K562 (cell line): ENCODE measurements at regions not wholly inside any gene's neighbourhood (a gene's known extent, or its start where the extent isn't known, plus 50 kb on each side); places are given as distances from the start of the nearest gene placed in this dataset.
A peak's percentile ranks its signal among the peaks of the same experiment; 100 is the strongest.

Source experiments
- ATAC-seq: fragments of 200-7000 bp; cut with Tn5 transposase; 3 replicates; pipeline ENCODE4 v1.9.1; 2020; ENCODE audit warnings: moderate library complexity
- BruUV-seq: library from RNA; stranded (reverse); fragments of 400-500 nt; replicated peaks from 2 replicates; lab custom pipeline; 2021; lab: Mats Ljungman, UMichigan
- CTCF ChIA-PET: fragments of 300-600 bp; formaldehyde crosslinking; extraction: SDS; loops from one replicate; lab custom pipeline; 2021; ENCODE audit warnings: low intra/inter-chr PET ratio; lab: Yijun Ruan, JAX
- POLR2A ChIA-PET: fragments of 300-600, 350-650 bp; sonication (Branson Sonifier 250); formaldehyde crosslinking; extraction: SDS; loops from one replicate; lab custom pipeline; 2021; ENCODE audit warnings: antibody characterized with exemption, inconsistent platforms; lab: Yijun Ruan, JAX
- DNase-seq, 4 experiments: peaks; one replicate each; pipeline versions ENCODE4 v3.0.0 to v3.0.0-alpha.2; 2011 to 2018; ENCODE audit warnings: low spot score in 3 of 4, mixed read lengths in 3 of 4; ENCODE audit errors: extremely low read depth in 1 of 4
- FAIRE-seq: peaks from 2 replicates; lab custom pipeline; 2011; peaks lifted over from hg19 to GRCh38; lab: Jason Lieb, UNC
- H2AFZ ChIP-seq: 2 replicates; pipeline ENCODE4 v1.6.0; 2011; ENCODE audit warnings: low read depth, low read length, control low read depth, inconsistent platforms
- H3K27ac ChIP-seq: fragments of 200-600 bp; 3 replicates; pipeline ENCODE4 v1.8.0; 2011; ENCODE audit warnings: low read depth, mild to moderate bottlenecking, control low read depth, inconsistent platforms, low read length, moderate library complexity, mixed read lengths; ENCODE audit errors: extremely low read depth
- H3K27me3 ChIP-seq, 2 experiments: fragments of 300-600 bp in 1 of 2; 2 replicates in 1 of 2; 3 replicates in 1 of 2; pipeline versions ENCODE4 v1.6.0 to v1.8.0; 2011; ENCODE audit warnings: inconsistent platforms in 2 of 2, low read length in 2 of 2, mild to moderate bottlenecking in 1 of 2, mixed read lengths in 1 of 2, moderate library complexity in 1 of 2; ENCODE audit not compliant: control insufficient read depth in 2 of 2, insufficient read depth in 2 of 2
- H3K36me3 ChIP-seq: fragments of 300-600 bp; 3 replicates; pipeline ENCODE4 v1.8.0; 2011; ENCODE audit warnings: mild to moderate bottlenecking, low read length, inconsistent platforms; ENCODE audit not compliant: control insufficient read depth, insufficient read depth
- H3K4me1 ChIP-seq, 2 experiments: fragments of 200-600 bp in 1 of 2; replicated peaks in 1 of 2; 2 replicates in 1 of 2; 3 replicates in 1 of 2; pipeline versions ENCODE4 v1.5.1 to v1.8.0; 2011; ENCODE audit warnings: inconsistent platforms in 2 of 2, low read length in 2 of 2, mild to moderate bottlenecking in 1 of 2, mixed read lengths in 1 of 2, moderate library complexity in 1 of 2; ENCODE audit not compliant: control insufficient read depth in 2 of 2, insufficient read depth in 2 of 2
- H3K4me2 ChIP-seq: 2 replicates; pipeline ENCODE4 v1.6.1; 2011; ENCODE audit warnings: low read length, control low read depth, inconsistent platforms, mixed read lengths; ENCODE audit not compliant: insufficient read depth
- H3K4me3 ChIP-seq: fragments of 200-600 bp; sonication (generic), shearing (Covaris generic); 2 replicates; pipeline ENCODE4 v1.5.1; 2016; ENCODE audit warnings: control low read depth, inconsistent platforms
- H3K79me2 ChIP-seq: fragments of 200-600 bp; 3 replicates; pipeline ENCODE4 v1.8.0; 2011; ENCODE audit warnings: low read length, inconsistent platforms; ENCODE audit not compliant: control insufficient read depth, insufficient read depth
- H3K9ac ChIP-seq, 2 experiments: 2 replicates each; pipeline versions ENCODE4 v1.6.0 to v1.6.1; 2011; ENCODE audit warnings: low read depth in 2 of 2, low read length in 2 of 2, control low read depth in 1 of 2, inconsistent platforms in 1 of 2, mild to moderate bottlenecking in 1 of 2, mixed read lengths in 1 of 2; ENCODE audit not compliant: insufficient read depth in 1 of 2
- H3K9me1 ChIP-seq: one replicate; pipeline ENCODE4 v1.6.0; 2011; ENCODE audit warnings: inconsistent platforms, mild to moderate bottlenecking, low read length, moderate library complexity; ENCODE audit not compliant: control insufficient read depth, insufficient read depth
- H3K9me3 ChIP-seq: replicated peaks from 2 replicates; pipeline ENCODE4 v1.5.1; 2011; ENCODE audit warnings: low read depth, low read length, inconsistent platforms; ENCODE audit not compliant: control insufficient read depth, insufficient read depth
- H4K20me1 ChIP-seq: replicated peaks from 2 replicates; pipeline ENCODE4 v1.6.1; 2011; ENCODE audit warnings: low read length, inconsistent platforms, mixed read lengths; ENCODE audit not compliant: control insufficient read depth, insufficient read depth
- CEBPG ChIP-seq, 3 experiments: fragments of 200-800 bp in 1 of 3; sonication (Bioruptor generic) in 1 of 3; sonication (generic) in 1 of 3; formaldehyde crosslinking in 1 of 3; IDR thresholded peaks in 2 of 3; conservative IDR thresholded peaks in 1 of 3; 2 replicates each; pipeline versions ENCODE4 v1.6.1 to v1.8.0; 2016 to 2022; ENCODE audit warnings: missing compliant biosample characterization in 2 of 3, missing genetic modification characterization in 2 of 3, mild to moderate bottlenecking in 1 of 3, missing genetic modification reagents in 1 of 3
- FOXK2 ChIP-seq, 2 experiments: fragments of 450-650 bp; IDR thresholded peaks in 1 of 2; conservative IDR thresholded peaks in 1 of 2; 2 replicates each; pipeline ENCODE4 v1.6.1; 2016; ENCODE audit warnings: low read depth in 2 of 2, mild to moderate bottlenecking in 1 of 2
- POLR2G ChIP-seq: fragments of 200-400 bp; formaldehyde crosslinking; IDR thresholded peaks from 2 replicates; pipeline ENCODE4 v1.6.1; 2017; ENCODE audit warnings: low read depth, mild to moderate bottlenecking, antibody characterized with exemption, low read length, moderate library complexity
- TSC22D4 ChIP-seq: fragments of 450-650 bp; IDR thresholded peaks from 2 replicates; pipeline ENCODE4 v1.6.1; 2016; ENCODE audit warnings: missing genetic modification characterization, missing biosample characterization, control low read depth
- WHSC1 ChIP-seq: IDR thresholded peaks from one replicate; pipeline ENCODE4 v1.6.1; 2012; ENCODE audit warnings: low read length, control low read depth, inconsistent platforms
- ZNF583 ChIP-seq: fragments of 250-450 bp; sonication (Bioruptor Pico); IDR thresholded peaks from 2 replicates; pipeline ENCODE4 v1.4.0; 2020
- WGBS: fragments of 100-300 bp; shearing (Covaris generic); methylation state at CpG from one replicate; pipeline ENCODE4 v1.1.6; 2016; ENCODE audit warnings: low coverage, mixed read lengths; ENCODE audit not compliant: insufficient coverage; ENCODE audit errors: missing lambda C conversion rate; 5-methylcytosine and 5-hydroxymethylcytosine counted together
- in situ Hi-C: fragments of 300-500 bp; cut with MboI; formaldehyde crosslinking; loops from 4 replicates; pipeline ENCODE4 v1.15.0; 2018; ENCODE audit warnings: inconsistent platforms, mixed read lengths
- intact Hi-C: fragments of 100-400 bp; cut with micrococcal nuclease; formaldehyde crosslinking; loops from 2 replicates; pipeline ENCODE4 v1.14.2; 2022
- TF ChIP-seq, protein P1 (sequence below): IDR thresholded peaks from 2 replicates; pipeline ENCODE4 v1.6.1; 2016; ENCODE audit warnings: missing genetic modification characterization, missing compliant biosample characterization
- TF ChIP-seq, protein P2 (sequence below): sonication (generic); formaldehyde crosslinking; IDR thresholded peaks from 2 replicates; pipeline ENCODE4 v1.8.1; 2022; ENCODE audit warnings: missing genetic modification reagents
- TF ChIP-seq, protein P3 (sequence below): IDR thresholded peaks from 2 replicates; pipeline ENCODE4 v1.6.1; 2014; ENCODE audit warnings: antibody characterized with exemption
- TF ChIP-seq, protein P4 (sequence below): sonication (generic); IDR thresholded peaks from 2 replicates; pipeline ENCODE4 v1.6.1; 2016
- TF ChIP-seq, protein P5 (sequence below): fragments of 150-350 bp; IDR thresholded peaks from 2 replicates; pipeline ENCODE4 v1.6.1; 2014; ENCODE audit warnings: low read depth, mild to moderate bottlenecking, low read length, borderline replicate concordance

DNA sequence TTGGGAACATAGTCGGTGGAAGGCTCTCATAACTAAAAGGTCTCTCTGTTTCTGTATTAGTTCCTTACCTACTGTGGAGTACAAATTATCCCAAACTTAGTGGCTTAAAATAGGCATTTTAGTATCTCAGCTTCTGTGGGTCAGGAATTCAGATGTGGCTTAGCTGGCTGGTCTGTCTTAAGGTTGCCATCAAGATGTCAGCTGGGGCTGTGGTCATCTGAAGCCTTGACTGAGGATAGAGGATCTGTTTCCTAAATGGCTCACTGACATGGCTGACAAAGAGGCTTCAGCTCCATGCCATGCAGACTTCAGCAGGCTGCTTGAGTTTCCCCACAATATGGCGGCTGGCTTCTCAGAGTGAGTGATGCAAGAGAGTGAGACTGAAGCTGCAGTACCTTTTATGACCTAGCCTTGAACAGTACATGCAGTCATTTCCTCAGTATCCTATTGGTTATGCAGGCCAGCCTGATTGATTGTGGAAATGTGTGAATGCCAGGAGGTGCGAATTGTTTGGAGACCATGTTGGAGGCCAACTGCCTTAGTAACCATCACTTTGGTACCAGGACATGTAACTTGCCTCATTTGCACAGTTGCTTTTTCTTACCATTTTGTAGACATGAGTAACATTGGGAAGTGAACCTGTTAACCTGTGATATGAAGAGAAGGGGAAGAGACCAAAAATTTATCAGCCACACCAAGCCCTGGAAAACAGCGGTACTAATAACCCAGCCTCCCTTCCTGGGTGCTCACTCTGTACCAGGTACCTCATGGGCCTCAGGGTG, 152.8 kb upstream of the IER5L start:
- Histone ChIP-seq H3K9me1 (no peaks in the 10 kb centered on the region), H4K20me1 (no peaks in the 10 kb centered on the region), H3K27me3 (no peaks in the 10 kb centered on the region), H2AFZ (no peak overlapping the region), H3K27ac (no peak overlapping the region), H3K79me2 (no peaks in the 10 kb centered on the region), H3K4me1 (peaks cover 14 to 17% of the 10 kb centered on the region in 2 experiments), H3K4me2 (no peak overlapping the region), H3K4me3 (no peak overlapping the region), H3K9ac (no peak overlapping the region), H3K9me3 (0 out of 2 replicates have a peak, but pooled peaks cover 10% of the 10 kb centered on the region), H3K36me3 (no peaks in the 10 kb centered on the region)
- WGBS, result 72% methylated on average over 4 of the region's 4 CpGs
- CTCF ChIA-PET, result no interaction called here
- FAIRE-seq, result no peak
- in situ Hi-C loops (loop anchor here (25.0 kb wide), 1 partner anchor 281 kb away; the partner anchor contains the start of gene C9orf50), intact Hi-C loops (loop anchor here (5.0 kb wide), 1 partner anchor 154 kb away; the partner anchor contains the start of gene IER5L)
- no peak for DNase-seq
- POLR2A ChIA-PET, result no interaction called here
- BruUV-seq, result no TSS peak
- peak; percentile 69 for ATAC-seq
- TF ChIP-seq, protein P1, sequence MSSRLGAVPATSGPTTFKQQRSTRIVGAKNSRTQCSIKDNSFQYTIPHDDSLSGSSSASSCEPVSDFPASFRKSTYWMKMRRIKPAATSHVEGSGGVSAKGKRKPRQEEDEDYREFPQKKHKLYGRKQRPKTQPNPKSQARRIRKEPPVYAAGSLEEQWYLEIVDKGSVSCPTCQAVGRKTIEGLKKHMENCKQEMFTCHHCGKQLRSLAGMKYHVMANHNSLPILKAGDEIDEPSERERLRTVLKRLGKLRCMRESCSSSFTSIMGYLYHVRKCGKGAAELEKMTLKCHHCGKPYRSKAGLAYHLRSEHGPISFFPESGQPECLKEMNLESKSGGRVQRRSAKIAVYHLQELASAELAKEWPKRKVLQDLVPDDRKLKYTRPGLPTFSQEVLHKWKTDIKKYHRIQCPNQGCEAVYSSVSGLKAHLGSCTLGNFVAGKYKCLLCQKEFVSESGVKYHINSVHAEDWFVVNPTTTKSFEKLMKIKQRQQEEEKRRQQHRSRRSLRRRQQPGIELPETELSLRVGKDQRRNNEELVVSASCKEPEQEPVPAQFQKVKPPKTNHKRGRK (tag), result no peak
- TF ChIP-seq, protein P2, sequence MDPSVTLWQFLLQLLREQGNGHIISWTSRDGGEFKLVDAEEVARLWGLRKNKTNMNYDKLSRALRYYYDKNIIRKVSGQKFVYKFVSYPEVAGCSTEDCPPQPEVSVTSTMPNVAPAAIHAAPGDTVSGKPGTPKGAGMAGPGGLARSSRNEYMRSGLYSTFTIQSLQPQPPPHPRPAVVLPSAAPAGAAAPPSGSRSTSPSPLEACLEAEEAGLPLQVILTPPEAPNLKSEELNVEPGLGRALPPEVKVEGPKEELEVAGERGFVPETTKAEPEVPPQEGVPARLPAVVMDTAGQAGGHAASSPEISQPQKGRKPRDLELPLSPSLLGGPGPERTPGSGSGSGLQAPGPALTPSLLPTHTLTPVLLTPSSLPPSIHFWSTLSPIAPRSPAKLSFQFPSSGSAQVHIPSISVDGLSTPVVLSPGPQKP (CRISPR knock-in tag), result no peak
- TF ChIP-seq FOXK2 (conservative IDR thresholded peaks at IDR 0.05 in 1 of 2, IDR thresholded peaks at IDR 0.05 in 1 of 2; ENCODE audit: low read depth in 2 of 2) (no peak), TSC22D4 (tag) (no peak), POLR2G (no peak), ZNF583 (CRISPR knock-in tag) (no peak), WHSC1 (no peak), CEBPG (CRISPR knock-in tag; IDR thresholded peaks at IDR 0.05) (peak; percentile 98), CEBPG (tag; conservative IDR thresholded peaks at IDR 0.05 in 1 of 2, IDR thresholded peaks at IDR 0.05 in 1 of 2) (peak in 1 of 2 experiments; percentile 94; a peak in 2 of 4 replicates)
- TF ChIP-seq, protein P3, sequence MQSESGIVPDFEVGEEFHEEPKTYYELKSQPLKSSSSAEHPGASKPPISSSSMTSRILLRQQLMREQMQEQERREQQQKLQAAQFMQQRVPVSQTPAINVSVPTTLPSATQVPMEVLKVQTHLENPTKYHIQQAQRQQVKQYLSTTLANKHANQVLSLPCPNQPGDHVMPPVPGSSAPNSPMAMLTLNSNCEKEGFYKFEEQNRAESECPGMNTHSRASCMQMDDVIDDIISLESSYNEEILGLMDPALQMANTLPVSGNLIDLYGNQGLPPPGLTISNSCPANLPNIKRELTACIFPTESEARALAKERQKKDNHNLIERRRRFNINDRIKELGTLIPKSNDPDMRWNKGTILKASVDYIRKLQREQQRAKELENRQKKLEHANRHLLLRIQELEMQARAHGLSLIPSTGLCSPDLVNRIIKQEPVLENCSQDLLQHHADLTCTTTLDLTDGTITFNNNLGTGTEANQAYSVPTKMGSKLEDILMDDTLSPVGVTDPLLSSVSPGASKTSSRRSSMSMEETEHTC, result no peak
- TF ChIP-seq, protein P4, sequence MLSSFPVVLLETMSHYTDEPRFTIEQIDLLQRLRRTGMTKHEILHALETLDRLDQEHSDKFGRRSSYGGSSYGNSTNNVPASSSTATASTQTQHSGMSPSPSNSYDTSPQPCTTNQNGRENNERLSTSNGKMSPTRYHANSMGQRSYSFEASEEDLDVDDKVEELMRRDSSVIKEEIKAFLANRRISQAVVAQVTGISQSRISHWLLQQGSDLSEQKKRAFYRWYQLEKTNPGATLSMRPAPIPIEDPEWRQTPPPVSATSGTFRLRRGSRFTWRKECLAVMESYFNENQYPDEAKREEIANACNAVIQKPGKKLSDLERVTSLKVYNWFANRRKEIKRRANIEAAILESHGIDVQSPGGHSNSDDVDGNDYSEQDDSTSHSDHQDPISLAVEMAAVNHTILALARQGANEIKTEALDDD, result no peak
- TF ChIP-seq, protein P5, sequence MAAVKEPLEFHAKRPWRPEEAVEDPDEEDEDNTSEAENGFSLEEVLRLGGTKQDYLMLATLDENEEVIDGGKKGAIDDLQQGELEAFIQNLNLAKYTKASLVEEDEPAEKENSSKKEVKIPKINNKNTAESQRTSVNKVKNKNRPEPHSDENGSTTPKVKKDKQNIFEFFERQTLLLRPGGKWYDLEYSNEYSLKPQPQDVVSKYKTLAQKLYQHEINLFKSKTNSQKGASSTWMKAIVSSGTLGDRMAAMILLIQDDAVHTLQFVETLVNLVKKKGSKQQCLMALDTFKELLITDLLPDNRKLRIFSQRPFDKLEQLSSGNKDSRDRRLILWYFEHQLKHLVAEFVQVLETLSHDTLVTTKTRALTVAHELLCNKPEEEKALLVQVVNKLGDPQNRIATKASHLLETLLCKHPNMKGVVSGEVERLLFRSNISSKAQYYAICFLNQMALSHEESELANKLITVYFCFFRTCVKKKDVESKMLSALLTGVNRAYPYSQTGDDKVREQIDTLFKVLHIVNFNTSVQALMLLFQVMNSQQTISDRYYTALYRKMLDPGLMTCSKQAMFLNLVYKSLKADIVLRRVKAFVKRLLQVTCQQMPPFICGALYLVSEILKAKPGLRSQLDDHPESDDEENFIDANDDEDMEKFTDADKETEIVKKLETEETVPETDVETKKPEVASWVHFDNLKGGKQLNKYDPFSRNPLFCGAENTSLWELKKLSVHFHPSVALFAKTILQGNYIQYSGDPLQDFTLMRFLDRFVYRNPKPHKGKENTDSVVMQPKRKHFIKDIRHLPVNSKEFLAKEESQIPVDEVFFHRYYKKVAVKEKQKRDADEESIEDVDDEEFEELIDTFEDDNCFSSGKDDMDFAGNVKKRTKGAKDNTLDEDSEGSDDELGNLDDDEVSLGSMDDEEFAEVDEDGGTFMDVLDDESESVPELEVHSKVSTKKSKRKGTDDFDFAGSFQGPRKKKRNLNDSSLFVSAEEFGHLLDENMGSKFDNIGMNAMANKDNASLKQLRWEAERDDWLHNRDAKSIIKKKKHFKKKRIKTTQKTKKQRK, result no peak
